ENCODE measurements at regions not wholly inside any gene's neighbourhood (a gene's known extent, or its start where the extent isn't known, plus 50 kb on each side); places are given as distances from the start of the nearest gene placed in this dataset.
"Not testable (repeated sequence)": the region's sequence is repeated elsewhere in the genome, so short reads cannot be mapped to it uniquely, and the experiment has no call there.

DNA sequence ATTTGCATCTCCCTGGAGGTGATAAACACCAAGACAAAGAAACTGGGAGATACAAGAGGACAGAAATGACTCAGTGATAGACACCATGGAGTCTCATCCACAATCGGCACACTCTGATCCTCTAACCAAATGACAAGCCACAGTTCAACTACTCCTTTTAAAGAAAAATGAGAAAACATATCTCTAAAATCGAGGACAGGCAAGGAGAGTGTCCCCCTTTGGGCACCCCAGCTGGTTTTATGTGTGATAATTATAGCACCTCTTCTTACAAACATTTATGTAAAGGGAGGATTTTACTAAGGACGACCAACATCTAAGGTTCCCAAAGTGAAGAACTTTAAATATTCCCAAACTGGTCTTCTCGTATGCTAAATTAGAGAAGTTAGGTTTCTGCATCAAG is 161.5 kb upstream of the TPTE start:
- not testable (repeated sequence) for TF ChIP-seq PHF8 (conservative IDR thresholded peaks at IDR 0.05; ENCODE audit: low read depth, low read length); POLR2A (IDR thresholded peaks at IDR 0.05; ENCODE audit: control extremely low read depth in 1 of 2, low read depth in 2 of 2, low read length in 2 of 2); EP300 (IDR thresholded peaks at IDR 0.05; ENCODE audit: borderline replicate concordance in 1 of 2, low read depth in 2 of 2, low read length in 2 of 2); JUND (IDR thresholded peaks at IDR 0.05; ENCODE audit: low read length); RAD21 (IDR thresholded peaks at IDR 0.05 in 1 of 2, conservative IDR thresholded peaks at IDR 0.05 in 1 of 2; ENCODE audit: low read depth in 2 of 2, low read length in 2 of 2); ZNF274 (IDR thresholded peaks at IDR 0.05; ENCODE audit: borderline replicate concordance, extremely low read depth, low read length); RFX5 (IDR thresholded peaks at IDR 0.05; ENCODE audit: borderline replicate concordance, low read depth, low read length); SP1 (IDR thresholded peaks at IDR 0.05; ENCODE audit: low read depth, low read length); NRF1 (IDR thresholded peaks at IDR 0.05; ENCODE audit: low read depth, low read length); SIN3A (conservative IDR thresholded peaks at IDR 0.05 in 1 of 2, IDR thresholded peaks at IDR 0.05 in 1 of 2; ENCODE audit: low read depth in 1 of 2, low read length in 2 of 2); KDM1A (IDR thresholded peaks at IDR 0.05; ENCODE audit: borderline replicate concordance, low read length); EZH2 (IDR thresholded peaks at IDR 0.05; ENCODE audit: low read depth, low read length, severe bottlenecking); TCF12 (IDR thresholded peaks at IDR 0.05; ENCODE audit: low read depth, low read length)
- TF ChIP-seq, protein P1, sequence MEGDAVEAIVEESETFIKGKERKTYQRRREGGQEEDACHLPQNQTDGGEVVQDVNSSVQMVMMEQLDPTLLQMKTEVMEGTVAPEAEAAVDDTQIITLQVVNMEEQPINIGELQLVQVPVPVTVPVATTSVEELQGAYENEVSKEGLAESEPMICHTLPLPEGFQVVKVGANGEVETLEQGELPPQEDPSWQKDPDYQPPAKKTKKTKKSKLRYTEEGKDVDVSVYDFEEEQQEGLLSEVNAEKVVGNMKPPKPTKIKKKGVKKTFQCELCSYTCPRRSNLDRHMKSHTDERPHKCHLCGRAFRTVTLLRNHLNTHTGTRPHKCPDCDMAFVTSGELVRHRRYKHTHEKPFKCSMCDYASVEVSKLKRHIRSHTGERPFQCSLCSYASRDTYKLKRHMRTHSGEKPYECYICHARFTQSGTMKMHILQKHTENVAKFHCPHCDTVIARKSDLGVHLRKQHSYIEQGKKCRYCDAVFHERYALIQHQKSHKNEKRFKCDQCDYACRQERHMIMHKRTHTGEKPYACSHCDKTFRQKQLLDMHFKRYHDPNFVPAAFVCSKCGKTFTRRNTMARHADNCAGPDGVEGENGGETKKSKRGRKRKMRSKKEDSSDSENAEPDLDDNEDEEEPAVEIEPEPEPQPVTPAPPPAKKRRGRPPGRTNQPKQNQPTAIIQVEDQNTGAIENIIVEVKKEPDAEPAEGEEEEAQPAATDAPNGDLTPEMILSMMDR (IDR thresholded peaks at IDR 0.05; ENCODE audit: control extremely low read depth in 1 of 3, insufficient read depth in 1 of 3, low read depth in 1 of 3, low read length in 3 of 3) = not testable (repeated sequence)

Measured in H1 (cell line).